HepG2 (cell line): ENCODE measurements at regions not wholly inside any gene's neighbourhood (a gene's known extent, or its start where the extent isn't known, plus 50 kb on each side); places are given as distances from the start of the nearest gene placed in this dataset.

Source experiments
- ATM ChIP-seq: fragments of 450-650 bp; IDR thresholded peaks from 2 replicates; pipeline ENCODE4 v1.7.1; 2017; ENCODE audit warnings: mild to moderate bottlenecking, borderline replicate concordance
- FOXA1 ChIP-seq, 2 experiments: fragments of 450-650 bp in 1 of 2; sonication (generic) in 1 of 2; formaldehyde crosslinking in 1 of 2; IDR thresholded peaks; 2 replicates each; pipeline versions ENCODE4 v1.4.0 to v1.6.1; 2016 to 2020; ENCODE audit warnings: missing genetic modification reagents in 1 of 2
- FOXK2 ChIP-seq: fragments of 450-650 bp; IDR thresholded peaks from 2 replicates; pipeline ENCODE4 v1.6.1; 2016
- HINFP ChIP-seq: sonication (generic); formaldehyde crosslinking; IDR thresholded peaks from 2 replicates; pipeline ENCODE4 v1.4.0; 2020; ENCODE audit warnings: low read depth, mild to moderate bottlenecking, missing genetic modification reagents
- HOXA3 ChIP-seq: sonication (generic); formaldehyde crosslinking; IDR thresholded peaks from 2 replicates; pipeline ENCODE4 v1.5.0; 2020; ENCODE audit warnings: missing genetic modification reagents
- HOXD1 ChIP-seq: sonication (generic); formaldehyde crosslinking; IDR thresholded peaks from 2 replicates; pipeline ENCODE4 v1.5.0; 2020; ENCODE audit warnings: missing genetic modification reagents
- KDM5B ChIP-seq: sonication (generic); formaldehyde crosslinking; IDR thresholded peaks from 2 replicates; pipeline ENCODE4 v1.4.0; 2020; ENCODE audit warnings: missing genetic modification reagents, mild to moderate bottlenecking, borderline replicate concordance
- MXD4 ChIP-seq: IDR thresholded peaks from 2 replicates; pipeline ENCODE4 v1.6.1; 2016; ENCODE audit warnings: mild to moderate bottlenecking, missing biosample characterization, missing genetic modification reagents
- MYPOP ChIP-seq: sonication (generic); formaldehyde crosslinking; IDR thresholded peaks from 2 replicates; pipeline ENCODE4 v1.8.1; 2023; ENCODE audit warnings: mild to moderate bottlenecking, moderate library complexity, missing genetic modification reagents
- NFATC3 ChIP-seq: sonication (generic); formaldehyde crosslinking; IDR thresholded peaks from 2 replicates; pipeline ENCODE4 v1.5.1; 2020; ENCODE audit warnings: mild to moderate bottlenecking, missing genetic modification reagents
- RXRA ChIP-seq: sonication (generic); formaldehyde crosslinking; IDR thresholded peaks from 2 replicates; pipeline ENCODE4 v1.5.1; 2020; ENCODE audit warnings: missing genetic modification reagents
- SIX1 ChIP-seq: sonication (generic); formaldehyde crosslinking; IDR thresholded peaks from 2 replicates; pipeline ENCODE4 v1.4.0; 2020; ENCODE audit warnings: missing genetic modification reagents, borderline replicate concordance
- THAP8 ChIP-seq: sonication (generic); formaldehyde crosslinking; IDR thresholded peaks from 2 replicates; pipeline ENCODE4 v1.5.1; 2020; ENCODE audit warnings: missing genetic modification reagents, mild to moderate bottlenecking, borderline replicate concordance
- ZNF124 ChIP-seq: sonication (generic); formaldehyde crosslinking; IDR thresholded peaks from 2 replicates; pipeline ENCODE4 v1.4.0; 2020; ENCODE audit warnings: missing genetic modification reagents
- ZNF343 ChIP-seq: sonication (generic); formaldehyde crosslinking; IDR thresholded peaks from 2 replicates; pipeline ENCODE4 v1.4.0; 2020; ENCODE audit warnings: mild to moderate bottlenecking, missing genetic modification reagents
- ZNF552 ChIP-seq: sonication (generic); formaldehyde crosslinking; IDR thresholded peaks from 2 replicates; pipeline ENCODE4 v1.9.0; 2022; ENCODE audit warnings: missing genetic modification reagents, mild to moderate bottlenecking, borderline replicate concordance
- ZNF567 ChIP-seq: sonication (generic); formaldehyde crosslinking; IDR thresholded peaks from 2 replicates; pipeline ENCODE4 v1.8.1; 2023; ENCODE audit warnings: mild to moderate bottlenecking, missing genetic modification reagents, borderline replicate concordance
- ZNF883 ChIP-seq: sonication (generic); formaldehyde crosslinking; IDR thresholded peaks from 2 replicates; pipeline ENCODE4 v1.5.1; 2020; ENCODE audit warnings: mild to moderate bottlenecking, missing genetic modification reagents; ENCODE audit errors: not compliant biosample characterization
- ZSCAN9 ChIP-seq: IDR thresholded peaks from 2 replicates; pipeline ENCODE4 v1.6.1; 2016; ENCODE audit warnings: borderline replicate concordance
- TF ChIP-seq, protein P1 (sequence below): IDR thresholded peaks from 2 replicates; pipeline ENCODE4 v1.6.1; 2012; ENCODE audit warnings: inconsistent platforms
- TF ChIP-seq, protein P2 (sequence below): sonication (generic); formaldehyde crosslinking; IDR thresholded peaks from 2 replicates; pipeline ENCODE4 v1.5.0; 2020; ENCODE audit warnings: mild to moderate bottlenecking, missing genetic modification reagents
- TF ChIP-seq, protein P3 (sequence below): sonication (generic); formaldehyde crosslinking; IDR thresholded peaks from 2 replicates; pipeline ENCODE4 v1.8.0; 2022; ENCODE audit warnings: mild to moderate bottlenecking, missing genetic modification reagents, moderate library complexity
- TF ChIP-seq, protein P4 (sequence below): sonication (generic); formaldehyde crosslinking; conservative IDR thresholded peaks from 2 replicates; pipeline ENCODE4 v1.4.0; 2020; ENCODE audit warnings: missing genetic modification reagents

DNA sequence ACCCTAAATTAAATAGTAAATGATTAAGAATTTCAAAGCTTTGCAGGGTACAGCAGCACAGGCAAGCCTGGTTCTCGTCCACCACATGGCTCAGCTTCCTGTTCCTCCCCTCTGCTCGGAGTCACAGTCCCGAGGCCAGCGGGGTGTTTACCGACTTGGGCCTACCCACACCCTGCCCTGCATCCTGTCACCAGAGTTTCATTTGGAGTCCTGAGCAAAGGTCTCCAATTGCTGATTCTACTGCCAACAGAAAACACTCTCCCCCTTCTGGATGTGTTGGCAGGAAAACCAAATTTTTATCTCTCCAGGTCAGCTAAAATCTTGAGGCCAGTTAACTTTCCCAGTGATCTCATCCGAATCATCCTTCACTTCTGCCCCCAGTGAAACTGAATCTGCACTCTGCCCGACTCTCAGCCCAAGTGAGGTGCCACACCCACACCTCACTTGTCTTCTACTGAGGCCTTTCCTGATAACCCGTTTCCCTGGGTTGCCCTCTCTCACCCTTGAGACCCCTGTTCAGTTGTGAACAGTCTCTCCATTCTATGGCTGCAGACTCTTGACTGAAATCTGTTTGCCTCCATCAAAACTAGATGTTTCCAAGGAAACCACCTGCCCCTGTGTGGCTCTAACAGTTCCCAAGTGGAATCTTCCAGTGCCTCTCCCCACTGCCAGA lies 71.2 kb downstream of the VCPKMT start (continued):
- TF ChIP-seq, protein P1, sequence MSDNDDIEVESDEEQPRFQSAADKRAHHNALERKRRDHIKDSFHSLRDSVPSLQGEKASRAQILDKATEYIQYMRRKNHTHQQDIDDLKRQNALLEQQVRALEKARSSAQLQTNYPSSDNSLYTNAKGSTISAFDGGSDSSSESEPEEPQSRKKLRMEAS: peak; percentile 97
- TF ChIP-seq HOXD1: 0 out of 2 replicates have a peak, but pooled peaks have one; percentile 57
- peak; percentile 53; the same call in 1 of the 2 replicates for TF ChIP-seq MYPOP (CRISPR knock-in tag)
- no peak for TF ChIP-seq ATM
- TF ChIP-seq ZSCAN9 (CRISPR knock-in tag): peak; percentile 64; the same call in 1 of the 2 replicates
- no peak for TF ChIP-seq FOXK2
- no peak for TF ChIP-seq FOXA1 (IDR thresholded peaks at IDR 0.05)
- peak; percentile 96 for TF ChIP-seq FOXA1 (CRISPR knock-in tag; IDR thresholded peaks at IDR 0.05)
- peak; percentile 47; the same call in 1 of the 2 replicates for TF ChIP-seq RXRA (CRISPR knock-in tag)
- TF ChIP-seq THAP8 (CRISPR knock-in tag): no peak
- TF ChIP-seq ZNF343 (CRISPR knock-in tag): 0 out of 2 replicates have a peak, but pooled peaks have one; percentile 43
- TF ChIP-seq ZNF552 (CRISPR knock-in tag): 0 out of 2 replicates have a peak, but pooled peaks have one; percentile 18
- TF ChIP-seq, protein P2, sequence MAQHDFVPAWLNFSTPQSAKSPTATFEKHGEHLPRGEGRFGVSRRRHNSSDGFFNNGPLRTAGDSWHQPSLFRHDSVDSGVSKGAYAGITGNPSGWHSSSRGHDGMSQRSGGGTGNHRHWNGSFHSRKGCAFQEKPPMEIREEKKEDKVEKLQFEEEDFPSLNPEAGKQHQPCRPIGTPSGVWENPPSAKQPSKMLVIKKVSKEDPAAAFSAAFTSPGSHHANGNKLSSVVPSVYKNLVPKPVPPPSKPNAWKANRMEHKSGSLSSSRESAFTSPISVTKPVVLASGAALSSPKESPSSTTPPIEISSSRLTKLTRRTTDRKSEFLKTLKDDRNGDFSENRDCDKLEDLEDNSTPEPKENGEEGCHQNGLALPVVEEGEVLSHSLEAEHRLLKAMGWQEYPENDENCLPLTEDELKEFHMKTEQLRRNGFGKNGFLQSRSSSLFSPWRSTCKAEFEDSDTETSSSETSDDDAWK (CRISPR knock-in tag): no peak
- TF ChIP-seq ZNF883 (CRISPR knock-in tag): no peak
- TF ChIP-seq ZNF567 (CRISPR knock-in tag): no peak
- peak; percentile 49; the same call in 1 of the 2 replicates for TF ChIP-seq MXD4 (CRISPR knock-in tag)
- TF ChIP-seq, protein P3, sequence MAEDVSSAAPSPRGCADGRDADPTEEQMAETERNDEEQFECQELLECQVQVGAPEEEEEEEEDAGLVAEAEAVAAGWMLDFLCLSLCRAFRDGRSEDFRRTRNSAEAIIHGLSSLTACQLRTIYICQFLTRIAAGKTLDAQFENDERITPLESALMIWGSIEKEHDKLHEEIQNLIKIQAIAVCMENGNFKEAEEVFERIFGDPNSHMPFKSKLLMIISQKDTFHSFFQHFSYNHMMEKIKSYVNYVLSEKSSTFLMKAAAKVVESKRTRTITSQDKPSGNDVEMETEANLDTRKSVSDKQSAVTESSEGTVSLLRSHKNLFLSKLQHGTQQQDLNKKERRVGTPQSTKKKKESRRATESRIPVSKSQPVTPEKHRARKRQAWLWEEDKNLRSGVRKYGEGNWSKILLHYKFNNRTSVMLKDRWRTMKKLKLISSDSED (CRISPR knock-in tag): no peak
- peak; percentile 79 for TF ChIP-seq HOXA3 (CRISPR knock-in tag)
- TF ChIP-seq NFATC3: no peak
- TF ChIP-seq HINFP (CRISPR knock-in tag): peak; percentile 77; the same call in 1 of the 2 replicates
- peak; percentile 84; the same call in 1 of the 2 replicates for TF ChIP-seq KDM5B (CRISPR knock-in tag)
- TF ChIP-seq ZNF124 (CRISPR knock-in tag): peak; percentile 68; the same call in 1 of the 2 replicates
- TF ChIP-seq SIX1 (CRISPR knock-in tag): peak; percentile 26; the same call in 1 of the 2 replicates
- TF ChIP-seq, protein P4, sequence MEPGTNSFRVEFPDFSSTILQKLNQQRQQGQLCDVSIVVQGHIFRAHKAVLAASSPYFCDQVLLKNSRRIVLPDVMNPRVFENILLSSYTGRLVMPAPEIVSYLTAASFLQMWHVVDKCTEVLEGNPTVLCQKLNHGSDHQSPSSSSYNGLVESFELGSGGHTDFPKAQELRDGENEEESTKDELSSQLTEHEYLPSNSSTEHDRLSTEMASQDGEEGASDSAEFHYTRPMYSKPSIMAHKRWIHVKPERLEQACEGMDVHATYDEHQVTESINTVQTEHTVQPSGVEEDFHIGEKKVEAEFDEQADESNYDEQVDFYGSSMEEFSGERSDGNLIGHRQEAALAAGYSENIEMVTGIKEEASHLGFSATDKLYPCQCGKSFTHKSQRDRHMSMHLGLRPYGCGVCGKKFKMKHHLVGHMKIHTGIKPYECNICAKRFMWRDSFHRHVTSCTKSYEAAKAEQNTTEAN: peak; percentile 72; the same call in 1 of the 2 replicates
